ENCODE measurements at regions not wholly inside any gene's neighbourhood (a gene's known extent, or its start where the extent isn't known, plus 50 kb on each side); places are given as distances from the start of the nearest gene placed in this dataset.

DNA sequence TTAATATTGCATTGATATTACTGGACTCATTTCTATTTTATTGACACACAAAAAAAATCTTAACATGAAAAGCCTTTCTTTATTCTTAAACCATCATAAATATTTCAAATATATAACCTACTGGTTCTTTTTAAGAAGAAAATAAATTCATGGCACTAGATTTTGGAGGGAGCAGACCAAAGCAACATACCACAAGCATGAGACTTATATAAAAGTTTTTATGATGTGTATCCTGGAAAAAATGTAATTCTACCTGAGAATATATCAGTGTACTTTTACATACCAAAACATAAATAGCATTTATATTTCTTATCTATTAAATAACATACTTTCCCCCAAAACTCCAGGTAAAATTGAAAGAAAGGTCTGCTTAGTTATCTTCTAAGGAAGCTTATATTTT is 508.2 kb upstream of the SEMA3D start:
- TF ChIP-seq, protein P1, sequence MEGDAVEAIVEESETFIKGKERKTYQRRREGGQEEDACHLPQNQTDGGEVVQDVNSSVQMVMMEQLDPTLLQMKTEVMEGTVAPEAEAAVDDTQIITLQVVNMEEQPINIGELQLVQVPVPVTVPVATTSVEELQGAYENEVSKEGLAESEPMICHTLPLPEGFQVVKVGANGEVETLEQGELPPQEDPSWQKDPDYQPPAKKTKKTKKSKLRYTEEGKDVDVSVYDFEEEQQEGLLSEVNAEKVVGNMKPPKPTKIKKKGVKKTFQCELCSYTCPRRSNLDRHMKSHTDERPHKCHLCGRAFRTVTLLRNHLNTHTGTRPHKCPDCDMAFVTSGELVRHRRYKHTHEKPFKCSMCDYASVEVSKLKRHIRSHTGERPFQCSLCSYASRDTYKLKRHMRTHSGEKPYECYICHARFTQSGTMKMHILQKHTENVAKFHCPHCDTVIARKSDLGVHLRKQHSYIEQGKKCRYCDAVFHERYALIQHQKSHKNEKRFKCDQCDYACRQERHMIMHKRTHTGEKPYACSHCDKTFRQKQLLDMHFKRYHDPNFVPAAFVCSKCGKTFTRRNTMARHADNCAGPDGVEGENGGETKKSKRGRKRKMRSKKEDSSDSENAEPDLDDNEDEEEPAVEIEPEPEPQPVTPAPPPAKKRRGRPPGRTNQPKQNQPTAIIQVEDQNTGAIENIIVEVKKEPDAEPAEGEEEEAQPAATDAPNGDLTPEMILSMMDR (IDR thresholded peaks at IDR 0.05): no peak
- no peak for TF ChIP-seq POLR2A (IDR thresholded peaks at IDR 0.05)
- no peak overlapping the region for H3K4me3 ChIP-seq (ENCODE audit: low read depth, poor library complexity, severe bottlenecking)
- DNase-seq (ENCODE audit: low spot score in 2 of 2): no peak
- intact Hi-C loops (cut with DNase I; ENCODE audit: low total_unique reads): no loop called here

DNA sequence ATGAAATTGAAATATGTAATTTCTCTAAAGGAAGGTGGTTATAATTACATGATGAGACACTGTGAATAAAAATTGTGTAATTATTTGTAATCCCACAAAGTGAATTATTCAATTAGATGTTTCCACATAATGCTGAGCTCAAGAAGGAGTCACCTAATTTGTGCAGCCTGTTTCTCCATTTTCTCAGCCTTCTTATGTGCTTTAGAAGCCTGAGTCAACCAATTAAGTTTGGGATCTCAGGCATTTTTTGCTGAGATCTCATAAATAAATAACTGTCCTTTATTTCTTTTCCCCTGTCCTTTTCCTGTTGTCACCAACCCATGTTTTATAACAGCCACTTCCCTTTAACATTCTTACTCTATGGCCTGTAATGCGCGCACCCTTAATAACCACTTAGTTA is 506.5 kb upstream of the SEMA3D start:
- intact Hi-C loops (cut with DNase I; ENCODE audit: low total_unique reads): no loop called here
- 95 to 99% methylated on average over 2 of the region's 2 CpGs for WGBS, 2 donors
- no peak overlapping the region for H3K4me3 ChIP-seq (ENCODE audit: low read depth, poor library complexity, severe bottlenecking)
- no peak for DNase-seq (ENCODE audit: low spot score in 2 of 2)
- TF ChIP-seq POLR2A (IDR thresholded peaks at IDR 0.05): no peak
- TF ChIP-seq, protein P1 (IDR thresholded peaks at IDR 0.05): no peak

DNA sequence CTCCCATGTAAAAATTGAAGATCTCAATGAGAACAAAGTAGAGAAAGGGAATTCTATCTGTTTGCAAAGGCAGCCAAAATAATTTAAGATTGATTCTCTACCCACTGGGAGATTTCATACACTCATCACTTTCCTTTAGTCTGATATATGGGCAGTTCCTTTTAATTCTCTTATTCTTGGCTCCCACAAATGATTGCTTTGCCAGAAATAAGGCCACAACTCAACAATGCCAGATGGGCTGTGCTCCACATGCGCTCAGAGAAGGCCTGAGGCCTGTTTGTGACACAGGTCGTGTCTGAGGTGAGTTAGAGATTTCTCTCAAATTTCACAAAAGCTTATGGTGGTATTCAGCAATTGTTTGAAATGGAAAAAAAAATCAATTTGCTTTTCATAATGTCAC is 501.9 kb upstream of the SEMA3D start:
- DNase-seq (ENCODE audit: low spot score in 2 of 2): no peak
- WGBS, 2 donors: 35 to 39% methylated on average over 2 of the region's 2 CpGs
- intact Hi-C loops (cut with DNase I; ENCODE audit: low total_unique reads): no loop called here
- H3K4me3 ChIP-seq (ENCODE audit: low read depth, poor library complexity, severe bottlenecking): no peak overlapping the region
- TF ChIP-seq, protein P1 (IDR thresholded peaks at IDR 0.05): no peak
- no peak for TF ChIP-seq POLR2A (IDR thresholded peaks at IDR 0.05)

DNA sequence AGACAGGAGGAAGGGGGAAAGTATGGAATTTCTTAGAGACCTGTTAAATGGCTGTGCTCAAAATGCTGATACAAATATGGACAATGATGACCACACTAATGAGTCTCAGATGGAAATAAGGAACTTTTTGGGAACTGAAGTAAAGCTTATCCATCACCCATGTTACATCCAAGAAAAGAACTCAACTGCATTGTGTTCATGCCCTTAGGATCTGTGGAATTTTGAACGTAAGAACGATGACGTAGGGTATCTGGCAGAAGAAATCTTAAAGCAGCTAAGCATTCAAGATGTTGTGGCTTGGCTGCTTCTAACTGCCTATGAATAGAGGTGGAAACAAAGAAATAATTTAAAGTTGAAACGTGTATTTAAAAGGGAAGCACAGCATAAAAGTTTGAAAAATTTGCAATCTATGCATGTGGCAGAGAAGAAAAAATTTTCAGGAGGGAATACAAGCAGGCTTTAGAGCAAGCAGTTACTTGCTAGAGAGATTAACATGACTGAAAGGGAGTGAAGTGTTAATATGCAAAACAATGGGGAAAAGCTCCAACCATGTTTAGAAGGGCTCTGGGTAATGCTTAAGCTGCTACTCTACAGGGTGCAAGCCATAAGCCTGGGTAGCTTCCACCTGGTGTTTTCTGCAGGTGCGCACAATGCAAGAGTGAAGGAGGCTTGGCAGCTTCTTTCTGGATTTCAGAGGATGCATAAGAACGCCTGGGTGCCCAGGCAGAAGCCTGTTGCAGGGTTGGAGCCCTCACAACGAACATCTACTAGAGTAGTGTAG is 499.7 kb upstream of the SEMA3D start:
- no peak overlapping the region for H3K4me3 ChIP-seq (ENCODE audit: low read depth, poor library complexity, severe bottlenecking)
- TF ChIP-seq, protein P1 (IDR thresholded peaks at IDR 0.05): no peak
- no peak for TF ChIP-seq POLR2A (IDR thresholded peaks at IDR 0.05)
- intact Hi-C loops (cut with DNase I; ENCODE audit: low total_unique reads): no loop called here
- 74 to 80% methylated on average over 7 of the region's 7 CpGs for WGBS, 2 donors
- no peak for DNase-seq (ENCODE audit: low spot score in 2 of 2)

DNA sequence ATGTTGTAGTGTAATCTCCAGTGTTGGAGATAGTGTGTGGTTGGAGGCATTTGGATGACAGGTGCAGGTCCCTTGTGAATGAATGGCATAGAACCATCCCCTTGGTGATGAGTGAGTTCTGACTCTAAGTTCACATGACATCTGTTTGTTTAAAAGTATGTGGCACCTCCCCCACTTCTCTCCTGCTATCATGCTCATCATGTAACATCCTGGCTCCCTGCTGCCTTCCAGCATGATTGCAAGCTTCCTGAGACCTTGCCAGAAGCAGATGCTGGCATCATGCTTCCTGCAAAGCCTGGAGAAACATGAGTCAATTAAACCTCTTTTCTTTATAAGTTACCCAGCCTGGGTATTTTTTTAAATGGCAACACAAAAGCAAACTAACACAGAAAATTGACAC is 499.0 kb upstream of the SEMA3D start:
- DNase-seq (ENCODE audit: low spot score in 2 of 2): no peak
- intact Hi-C loops (cut with DNase I; ENCODE audit: low total_unique reads): no loop called here
- TF ChIP-seq, protein P1 (IDR thresholded peaks at IDR 0.05): no peak
- TF ChIP-seq POLR2A (IDR thresholded peaks at IDR 0.05): no peak
- no peak overlapping the region for H3K4me3 ChIP-seq (ENCODE audit: low read depth, poor library complexity, severe bottlenecking)

Data from lower leg skin (tissue), 4 donors.